Neuronal stem cell (in vitro differentiated cells): ENCODE measurements at regions not wholly inside any gene's neighbourhood (a gene's known extent, or its start where the extent isn't known, plus 50 kb on each side); places are given as distances from the start of the nearest gene placed in this dataset.

Experiments
- DNase-seq: peaks from one replicate; pipeline ENCODE4 v3.0.0-alpha.2; 2013; ENCODE audit warnings: low spot score
- H2AFZ ChIP-seq: one replicate; pipeline ENCODE4 v1.6.1; 2013; ENCODE audit warnings: mild to moderate bottlenecking, low read length, inconsistent platforms
- H2AK5ac ChIP-seq: 2 replicates; pipeline ENCODE4 v1.6.1; 2013; ENCODE audit warnings: low read depth, mild to moderate bottlenecking, inconsistent platforms, low read length, moderate library complexity, mixed read lengths
- H2BK120ac ChIP-seq: 2 replicates; pipeline ENCODE4 v1.6.1; 2013; ENCODE audit warnings: low read depth, mild to moderate bottlenecking, inconsistent platforms, low read length, moderate library complexity, mixed read lengths
- H2BK12ac ChIP-seq: one replicate; pipeline ENCODE4 v1.6.1; 2013; ENCODE audit warnings: low read length, inconsistent platforms
- H2BK15ac ChIP-seq: 2 replicates; pipeline ENCODE4 v1.6.1; 2013; ENCODE audit warnings: mild to moderate bottlenecking, low read length, inconsistent platforms, mixed read lengths
- H2BK5ac ChIP-seq: one replicate; pipeline ENCODE4 v1.6.1; 2013; ENCODE audit warnings: inconsistent platforms, mild to moderate bottlenecking, low read length, moderate library complexity
- H3K14ac ChIP-seq: one replicate; pipeline ENCODE4 v1.6.1; 2013; ENCODE audit warnings: low read length, inconsistent platforms
- H3K18ac ChIP-seq: 2 replicates; pipeline ENCODE4 v1.6.1; 2013; ENCODE audit warnings: low read length, inconsistent platforms
- H3K23ac ChIP-seq: 2 replicates; pipeline ENCODE4 v1.6.1; 2013; ENCODE audit warnings: low read depth, mild to moderate bottlenecking, mixed read lengths, low read length, inconsistent platforms; ENCODE audit not compliant: poor library complexity
- H3K27ac ChIP-seq: replicated peaks from 3 replicates; pipeline ENCODE4 v1.5.1; 2013; ENCODE audit warnings: low read length, inconsistent platforms
- H3K27me3 ChIP-seq, 3 experiments: 2 replicates each; pipeline ENCODE4 v1.6.1; 2013; ENCODE audit warnings: low read length in 3 of 3, mild to moderate bottlenecking in 2 of 3, inconsistent platforms in 1 of 3, low read depth in 1 of 3, mixed read lengths in 1 of 3, moderate library complexity in 1 of 3; ENCODE audit not compliant: control insufficient read depth in 3 of 3, insufficient read depth in 3 of 3
- H3K36me3 ChIP-seq, 2 donors: replicated peaks in 1 of 2; 2 replicates each; pipeline ENCODE4 v1.6.1; 2013; ENCODE audit warnings: low read length in 2 of 2; ENCODE audit not compliant: control insufficient read depth in 2 of 2, insufficient read depth in 2 of 2
- H3K4ac ChIP-seq: 2 replicates; pipeline ENCODE4 v1.6.1; 2013; ENCODE audit warnings: inconsistent platforms, mild to moderate bottlenecking, low read length, moderate library complexity
- H3K4me1 ChIP-seq, 2 donors: 1 replicate in 1 of 2; 2 replicates in 1 of 2; pipeline ENCODE4 v1.6.1; 2013; ENCODE audit warnings: low read length in 2 of 2, low read depth in 1 of 2; ENCODE audit not compliant: control insufficient read depth in 2 of 2, insufficient read depth in 1 of 2
- H3K4me2 ChIP-seq: one replicate; pipeline ENCODE4 v1.6.1; 2013; ENCODE audit warnings: mild to moderate bottlenecking, low read length, inconsistent platforms; ENCODE audit not compliant: insufficient read depth, poor library complexity, severe bottlenecking
- H3K4me3 ChIP-seq, 2 donors: 2 replicates each; pipeline ENCODE4 v1.5.1; 2013; ENCODE audit warnings: low read length in 2 of 2, mild to moderate bottlenecking in 2 of 2, inconsistent platforms in 1 of 2, moderate library complexity in 1 of 2
- H3K79me1 ChIP-seq: one replicate; pipeline ENCODE4 v1.6.1; 2013; ENCODE audit warnings: low read depth, mild to moderate bottlenecking, inconsistent platforms, low read length, moderate library complexity
- H3K9ac ChIP-seq: one replicate; pipeline ENCODE4 v1.6.1; 2013; ENCODE audit warnings: mild to moderate bottlenecking, low read depth, low read length, inconsistent platforms; ENCODE audit not compliant: poor library complexity
- H3K9me3 ChIP-seq, 2 donors: replicated peaks in 1 of 2; 2 replicates each; pipeline versions ENCODE3 to v1.6.1; 2013; ENCODE audit warnings: low read length in 2 of 2, mild to moderate bottlenecking in 2 of 2, inconsistent platforms in 1 of 2, low read depth in 1 of 2, mixed read lengths in 1 of 2, moderate library complexity in 1 of 2; ENCODE audit not compliant: control insufficient read depth in 2 of 2, insufficient read depth in 1 of 2
- H4K8ac ChIP-seq: one replicate; pipeline ENCODE4 v1.6.1; 2013; ENCODE audit warnings: low read depth, mild to moderate bottlenecking, inconsistent platforms, low read length, moderate library complexity
- H4K91ac ChIP-seq: one replicate; pipeline ENCODE4 v1.6.1; 2013; ENCODE audit warnings: low read length, low read depth, mild to moderate bottlenecking, inconsistent platforms; ENCODE audit not compliant: poor library complexity
- WGBS, 2 donors: extraction: QIAGEN DNeasy Blood & Tissue Kit; methylation state at CpG; one replicate each; pipeline ENCODE4 v1.1.7; 2013; ENCODE audit warnings: missing lambda C conversion rate in 2 of 2, mixed read lengths in 1 of 2; ENCODE audit not compliant: insufficient read length in 2 of 2, insufficient replicate concordance in 1 of 2; ENCODE audit errors: extremely low coverage in 2 of 2; 5-methylcytosine and 5-hydroxymethylcytosine counted together

GRCh38 chr2:143934626-143935481 lies 585.1 kb downstream of the ZEB2 start:
- no peak overlapping the region for H2AK5ac ChIP-seq
- no peaks in the 10 kb centered on the region for H3K36me3 ChIP-seq
- H2BK15ac ChIP-seq: no peak overlapping the region
- no peak overlapping the region for H3K14ac ChIP-seq
- H3K23ac ChIP-seq: no peak overlapping the region
- no peak overlapping the region for H3K9ac ChIP-seq
- no peak overlapping the region for H3K27ac ChIP-seq
- H2AFZ ChIP-seq: no peak overlapping the region
- H3K27me3 ChIP-seq: peaks cover 0 to 9% (median 7%) of the 10 kb centered on the region in 3 experiments
- H4K91ac ChIP-seq: no peak overlapping the region
- no peak overlapping the region for H2BK120ac ChIP-seq
- peaks cover 2 to 9% of the 10 kb centered on the region in 2 donors for H3K4me1 ChIP-seq
- H4K8ac ChIP-seq: no peak overlapping the region
- no peak overlapping the region for H2BK5ac ChIP-seq
- H3K9me3 ChIP-seq: peaks cover under 1 to 2% of the 10 kb centered on the region in 2 donors
- no peak overlapping the region for H3K4ac ChIP-seq
- no peak overlapping the region for H3K4me2 ChIP-seq
- no peak overlapping the region for H2BK12ac ChIP-seq
- H3K4me3 ChIP-seq: no peak overlapping the region
- H3K18ac ChIP-seq: no peak overlapping the region
- no peak for DNase-seq
- WGBS, 2 donors: no CpG with 5 or more reads among the region's 10 CpGs
- no peaks in the 10 kb centered on the region for H3K79me1 ChIP-seq

GRCh38 chr2:143933946-143934569 lies 585.9 kb downstream of the ZEB2 start:
- Histone ChIP-seq H2AFZ (no peak overlapping the region), H2BK12ac (no peak overlapping the region), H3K4me2 (no peak overlapping the region), H3K36me3 (no peaks in the 10 kb centered on the region), H2BK120ac (no peak overlapping the region), H3K4me3 (no peak overlapping the region), H3K27me3 (peaks cover 0 to 9% (median 7%) of the 10 kb centered on the region in 3 experiments), H3K27ac (no peak overlapping the region), H3K4me1 (peaks cover 0 to 8% of the 10 kb centered on the region in 2 donors), H3K9me3 (peaks cover 2 to 4% of the 10 kb centered on the region in 2 donors), H3K18ac (no peak overlapping the region), H3K23ac (no peak overlapping the region), H2BK5ac (no peak overlapping the region), H3K14ac (no peak overlapping the region), H4K91ac (no peak overlapping the region), H3K4ac (no peak overlapping the region), H4K8ac (no peak overlapping the region), H3K79me1 (no peaks in the 10 kb centered on the region), H2BK15ac (no peak overlapping the region), H3K9ac (no peak overlapping the region), H2AK5ac (no peak overlapping the region)
- DNase-seq: no peak

GRCh38 chr2:143930891-143931290 lies 589.0 kb downstream of the ZEB2 start:
- Histone ChIP-seq H3K27me3 (no peaks in the 10 kb centered on the region), H3K18ac (no peak overlapping the region), H3K4me2 (no peak overlapping the region), H3K36me3 (no peaks in the 10 kb centered on the region), H3K27ac (no peak overlapping the region), H3K4me3 (no peak overlapping the region), H3K9ac (no peak overlapping the region), H3K4me1 (peaks cover 0 to 2% of the 10 kb centered on the region in 2 donors), H2BK5ac (no peak overlapping the region), H2BK120ac (no peak overlapping the region), H3K23ac (no peak overlapping the region), H3K4ac (no peak overlapping the region), H4K8ac (no peak overlapping the region), H3K79me1 (no peaks in the 10 kb centered on the region), H3K9me3 (peaks cover 2 to 4% of the 10 kb centered on the region in 2 donors), H2AK5ac (no peak overlapping the region), H2AFZ (no peak overlapping the region), H2BK15ac (no peak overlapping the region), H4K91ac (no peak overlapping the region), H2BK12ac (no peak overlapping the region), H3K14ac (no peak overlapping the region)
- no peak for DNase-seq
- no CpG with 5 or more reads among the region's 2 CpGs for WGBS, 2 donors

- H3K27me3 ChIP-seq: no peaks in the 10 kb centered on the region
- no CpG with 5 or more reads among the region's 1 CpG for WGBS, 2 donors
- H3K4ac ChIP-seq: no peak overlapping the region
- H2AFZ ChIP-seq: no peak overlapping the region
- no peak overlapping the region for H3K18ac ChIP-seq
- no peaks in the 10 kb centered on the region for H3K4me1 ChIP-seq
- no peak for DNase-seq
- H4K8ac ChIP-seq: no peak overlapping the region
- no peaks in the 10 kb centered on the region for H3K79me1 ChIP-seq
- no peak overlapping the region for H3K27ac ChIP-seq
- H2BK5ac ChIP-seq: no peak overlapping the region
- H2BK15ac ChIP-seq: no peak overlapping the region
- H3K4me3 ChIP-seq: no peak overlapping the region
- H3K23ac ChIP-seq: no peak overlapping the region
- no peak overlapping the region for H2AK5ac ChIP-seq
- peaks cover 2 to 6% of the 10 kb centered on the region in 2 donors for H3K9me3 ChIP-seq
- no peak overlapping the region for H3K14ac ChIP-seq
- no peak overlapping the region for H4K91ac ChIP-seq
- H3K9ac ChIP-seq: no peak overlapping the region
- H3K4me2 ChIP-seq: no peak overlapping the region
- H3K36me3 ChIP-seq: no peaks in the 10 kb centered on the region
- no peak overlapping the region for H2BK120ac ChIP-seq
- no peak overlapping the region for H2BK12ac ChIP-seq
These were observed 591.3 kb downstream of the ZEB2 start for GRCh38 chr2:143928613-143929012.
